Osteocyte (in vitro differentiated cells): ENCODE measurements at regions not wholly inside any gene's neighbourhood (a gene's known extent, or its start where the extent isn't known, plus 50 kb on each side); places are given as distances from the start of the nearest gene placed in this dataset.
A peak's percentile ranks its signal among the peaks of the same experiment; 100 is the strongest.

ENCODE experiments used
- DNase-seq: peaks from one replicate; pipeline ENCODE4 v3.0.0; 2021; ENCODE audit warnings: mixed read lengths; ENCODE audit not compliant: unreplicated experiment; ENCODE audit errors: extremely low spot score
- H3K27ac Mint-ChIP-seq: one replicate; pipeline ENCODE4 v1.8.0; 2021; ENCODE audit warnings: mild to moderate bottlenecking, mixed read lengths; ENCODE audit not compliant: unreplicated experiment
- H3K27me3 Mint-ChIP-seq: one replicate; pipeline ENCODE4 v1.8.0; 2021; ENCODE audit warnings: mixed read lengths; ENCODE audit not compliant: unreplicated experiment
- H3K36me3 Mint-ChIP-seq: one replicate; pipeline ENCODE4 v1.8.0; 2021; ENCODE audit warnings: mixed read lengths; ENCODE audit not compliant: unreplicated experiment
- H3K4me1 Mint-ChIP-seq: one replicate; pipeline ENCODE4 v1.8.0; 2021; ENCODE audit warnings: mixed read lengths; ENCODE audit not compliant: unreplicated experiment
- H3K4me3 Mint-ChIP-seq: one replicate; pipeline ENCODE4 v1.8.0; 2021; ENCODE audit warnings: mild to moderate bottlenecking, moderate library complexity, mixed read lengths; ENCODE audit not compliant: unreplicated experiment
- H3K9me3 Mint-ChIP-seq: one replicate; pipeline ENCODE4 v1.8.0; 2021; ENCODE audit warnings: mixed read lengths; ENCODE audit not compliant: unreplicated experiment
- TF ChIP-seq, protein P1 (sequence below): fragments of 200-600 bp; sonication (generic); IDR thresholded peaks from 2 replicates; pipeline ENCODE4 v1.5.0; 2021; ENCODE audit warnings: antibody characterized with exemption, mild to moderate bottlenecking, moderate library complexity

DNA sequence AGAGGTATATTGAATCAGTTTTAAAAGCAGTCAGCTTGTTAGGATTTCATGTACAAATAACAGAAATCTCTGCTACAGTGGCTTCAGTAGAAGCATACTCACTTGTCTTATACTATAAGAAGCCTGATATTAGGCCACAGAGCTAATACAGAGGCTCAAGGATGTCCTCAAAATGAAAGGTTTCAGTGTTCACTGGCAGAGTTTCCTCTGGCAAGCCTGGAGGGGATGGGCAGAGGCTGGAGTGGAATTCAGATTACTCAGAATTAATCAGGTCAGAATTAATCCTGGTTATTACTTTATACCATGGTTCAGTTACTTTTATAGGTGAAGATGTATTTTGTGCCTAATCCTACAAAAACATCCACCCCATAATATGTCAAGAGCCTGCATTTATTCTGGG, 520.5 kb downstream of the USP25 start:
- Mint-ChIP-seq H3K27me3 (no peaks in the 10 kb centered on the region), H3K4me3 (no peak overlapping the region), H3K27ac (no peak overlapping the region), H3K36me3 (peaks cover 14% of the 10 kb centered on the region), H3K4me1 (peaks cover 45% of the 10 kb centered on the region), H3K9me3 (peaks cover 8% of the 10 kb centered on the region)
- no peak for DNase-seq
- TF ChIP-seq, protein P1, sequence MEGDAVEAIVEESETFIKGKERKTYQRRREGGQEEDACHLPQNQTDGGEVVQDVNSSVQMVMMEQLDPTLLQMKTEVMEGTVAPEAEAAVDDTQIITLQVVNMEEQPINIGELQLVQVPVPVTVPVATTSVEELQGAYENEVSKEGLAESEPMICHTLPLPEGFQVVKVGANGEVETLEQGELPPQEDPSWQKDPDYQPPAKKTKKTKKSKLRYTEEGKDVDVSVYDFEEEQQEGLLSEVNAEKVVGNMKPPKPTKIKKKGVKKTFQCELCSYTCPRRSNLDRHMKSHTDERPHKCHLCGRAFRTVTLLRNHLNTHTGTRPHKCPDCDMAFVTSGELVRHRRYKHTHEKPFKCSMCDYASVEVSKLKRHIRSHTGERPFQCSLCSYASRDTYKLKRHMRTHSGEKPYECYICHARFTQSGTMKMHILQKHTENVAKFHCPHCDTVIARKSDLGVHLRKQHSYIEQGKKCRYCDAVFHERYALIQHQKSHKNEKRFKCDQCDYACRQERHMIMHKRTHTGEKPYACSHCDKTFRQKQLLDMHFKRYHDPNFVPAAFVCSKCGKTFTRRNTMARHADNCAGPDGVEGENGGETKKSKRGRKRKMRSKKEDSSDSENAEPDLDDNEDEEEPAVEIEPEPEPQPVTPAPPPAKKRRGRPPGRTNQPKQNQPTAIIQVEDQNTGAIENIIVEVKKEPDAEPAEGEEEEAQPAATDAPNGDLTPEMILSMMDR, result no peak

DNA sequence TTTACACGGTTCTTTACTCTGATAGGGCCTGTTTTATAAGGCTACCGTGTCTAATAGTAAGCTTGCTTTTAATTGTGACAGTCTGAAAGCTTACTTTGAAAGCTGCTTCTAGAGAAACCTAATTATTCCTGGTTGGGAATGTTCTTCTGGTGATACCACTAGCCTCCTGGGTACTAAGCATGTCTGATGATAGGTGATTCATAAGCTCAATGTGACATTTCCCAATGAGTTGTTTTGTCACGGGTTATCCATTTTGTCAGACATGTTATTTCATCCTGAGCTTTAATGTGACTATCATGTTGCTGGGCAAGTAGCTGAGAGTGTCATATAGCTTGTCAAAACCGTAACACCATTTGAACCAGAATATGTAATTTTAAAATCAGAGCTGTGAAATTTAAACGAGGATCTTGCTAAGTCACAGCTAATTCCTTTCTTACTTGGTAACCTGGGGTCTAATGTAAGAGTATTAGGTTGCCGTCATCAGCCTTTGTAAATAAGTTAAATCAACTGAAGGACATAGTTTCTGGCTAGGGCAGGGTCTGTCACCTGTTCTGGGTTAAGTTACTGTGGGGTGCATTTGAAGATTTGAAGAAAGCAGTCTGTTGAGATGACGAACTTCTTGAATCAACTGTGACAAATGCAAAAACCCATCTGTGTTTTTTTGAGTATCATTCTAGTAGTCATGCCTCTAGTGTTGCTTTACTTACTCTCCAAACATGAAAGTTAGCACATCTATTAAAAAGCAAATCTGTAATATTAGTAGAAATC, 529.2 kb downstream of the USP25 start:
- H3K27ac Mint-ChIP-seq, result no peak overlapping the region
- no peak for DNase-seq
- no peak overlapping the region for H3K4me3 Mint-ChIP-seq
- no peaks in the 10 kb centered on the region for H3K36me3 Mint-ChIP-seq
- no peaks in the 10 kb centered on the region for H3K27me3 Mint-ChIP-seq
- peaks cover 33% of the 10 kb centered on the region for H3K4me1 Mint-ChIP-seq
- H3K9me3 Mint-ChIP-seq, result no peaks in the 10 kb centered on the region
- TF ChIP-seq, protein P1, result no peak

DNA sequence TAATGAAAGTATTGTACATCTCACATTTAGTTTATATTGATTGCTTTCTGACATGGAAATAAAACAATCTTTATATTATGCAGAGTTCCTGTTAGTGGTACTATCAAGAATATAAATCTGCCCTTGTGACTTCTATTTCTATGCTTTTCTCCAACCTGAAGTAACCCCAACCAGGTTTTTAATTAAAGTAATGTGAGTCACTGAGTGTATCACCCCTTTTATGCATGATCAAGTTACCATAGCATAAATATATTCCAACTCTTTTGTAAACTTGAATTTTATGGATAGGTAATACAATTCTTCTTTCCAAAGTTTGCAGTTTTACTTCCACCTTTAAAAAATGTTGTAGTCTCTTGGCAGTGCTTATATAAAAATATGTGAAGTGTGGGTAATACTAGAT, 532.3 kb downstream of the USP25 start:
- TF ChIP-seq, protein P1, result no peak
- DNase-seq, result no peak
- Mint-ChIP-seq H3K4me1 (peaks cover 19% of the 10 kb centered on the region), H3K36me3 (peaks cover 8% of the 10 kb centered on the region), H3K4me3 (no peak overlapping the region), H3K27ac (no peak overlapping the region), H3K9me3 (no peaks in the 10 kb centered on the region), H3K27me3 (no peaks in the 10 kb centered on the region)

DNA sequence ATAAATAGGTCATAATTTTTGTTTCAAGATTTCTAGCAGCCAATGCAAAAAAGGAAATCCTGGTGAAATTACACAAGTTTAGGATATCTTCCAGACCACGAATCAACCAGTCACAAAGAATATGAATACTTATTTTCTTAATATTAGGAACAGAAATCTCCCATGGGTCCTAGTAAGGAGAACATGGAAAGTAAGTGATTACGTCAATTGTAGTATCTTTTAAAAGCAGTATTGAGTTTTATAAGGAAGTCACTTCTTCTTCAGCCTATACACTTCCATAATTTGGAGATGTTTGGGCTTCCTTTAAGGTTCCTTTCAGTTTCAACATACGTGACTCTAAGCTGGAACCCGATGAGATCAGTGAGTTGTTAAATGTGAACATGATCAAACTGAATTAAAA, 534.5 kb downstream of the USP25 start:
- H3K27me3 Mint-ChIP-seq, result no peaks in the 10 kb centered on the region
- H3K4me1 Mint-ChIP-seq, result peaks cover 16% of the 10 kb centered on the region
- no peak overlapping the region for H3K4me3 Mint-ChIP-seq
- H3K27ac Mint-ChIP-seq, result peak overlapping the region; percentile 44
- TF ChIP-seq, protein P1, result no peak
- H3K36me3 Mint-ChIP-seq, result peaks cover 8% of the 10 kb centered on the region
- no peaks in the 10 kb centered on the region for H3K9me3 Mint-ChIP-seq
- no peak for DNase-seq

DNA sequence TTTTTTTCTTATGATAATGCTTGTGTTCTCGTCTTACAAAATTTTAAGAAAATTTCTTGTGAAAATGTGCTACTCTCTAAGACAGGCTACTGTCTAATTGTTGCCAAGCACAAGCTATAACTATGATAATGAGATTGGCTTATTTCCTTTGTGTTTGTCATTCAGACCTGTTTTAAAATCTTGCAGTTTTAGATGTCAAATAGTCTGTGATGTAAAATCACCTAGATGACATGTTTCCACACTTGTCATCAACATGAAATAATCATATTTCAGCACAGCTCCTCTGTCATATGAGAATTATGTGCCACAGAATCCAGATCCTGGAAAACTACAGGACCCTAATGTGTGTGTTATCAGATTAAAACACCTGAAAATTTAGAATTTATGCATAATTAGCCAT, 539.7 kb downstream of the USP25 start:
- no peak overlapping the region for H3K4me3 Mint-ChIP-seq
- TF ChIP-seq, protein P1, result no peak
- no peaks in the 10 kb centered on the region for H3K27me3 Mint-ChIP-seq
- H3K27ac Mint-ChIP-seq, result no peak overlapping the region
- H3K9me3 Mint-ChIP-seq, result no peaks in the 10 kb centered on the region
- H3K4me1 Mint-ChIP-seq, result peaks cover 2% of the 10 kb centered on the region
- peaks cover 16% of the 10 kb centered on the region for H3K36me3 Mint-ChIP-seq
- DNase-seq, result no peak
